ENCODE measurements at regions not wholly inside any gene's neighbourhood (a gene's known extent, or its start where the extent isn't known, plus 50 kb on each side); places are given as distances from the start of the nearest gene placed in this dataset.

GRCh38 chr13:105638426-105638825 lies 897.0 kb downstream of the EFNB2 start:
- no peak for DNase-seq (ENCODE audit: low read depth in 2 of 2)

- no peak for DNase-seq (ENCODE audit: low read depth in 2 of 2)
These were observed 901.4 kb downstream of the EFNB2 start for GRCh38 chr13:105634059-105634458.

DNA sequence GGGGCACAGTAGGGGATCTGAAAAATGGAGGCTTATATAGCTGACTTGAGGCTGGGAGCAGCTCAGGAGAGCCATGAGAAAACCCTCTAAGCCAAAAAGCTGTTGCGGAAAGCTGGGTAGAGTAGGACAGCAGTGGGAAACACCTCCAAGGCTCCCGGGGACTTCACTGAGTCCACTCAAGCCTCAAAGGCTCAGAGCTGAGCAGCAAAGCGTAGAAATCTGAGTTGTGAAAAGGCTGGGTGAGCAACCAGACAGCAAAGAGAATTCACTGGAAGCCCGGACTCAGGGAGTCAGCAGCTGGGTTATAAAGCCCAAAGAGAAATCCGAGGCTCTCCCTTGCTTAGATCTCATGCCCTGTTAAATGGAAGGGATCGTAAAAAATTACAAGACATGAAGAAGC lies 905.0 kb downstream of the EFNB2 start:
- DNase-seq (ENCODE audit: low read depth in 2 of 2) = no peak

- no peak for DNase-seq (ENCODE audit: low read depth in 2 of 2)
These were observed 908.2 kb downstream of the EFNB2 start for GRCh38 chr13:105627270-105627669.

DNA sequence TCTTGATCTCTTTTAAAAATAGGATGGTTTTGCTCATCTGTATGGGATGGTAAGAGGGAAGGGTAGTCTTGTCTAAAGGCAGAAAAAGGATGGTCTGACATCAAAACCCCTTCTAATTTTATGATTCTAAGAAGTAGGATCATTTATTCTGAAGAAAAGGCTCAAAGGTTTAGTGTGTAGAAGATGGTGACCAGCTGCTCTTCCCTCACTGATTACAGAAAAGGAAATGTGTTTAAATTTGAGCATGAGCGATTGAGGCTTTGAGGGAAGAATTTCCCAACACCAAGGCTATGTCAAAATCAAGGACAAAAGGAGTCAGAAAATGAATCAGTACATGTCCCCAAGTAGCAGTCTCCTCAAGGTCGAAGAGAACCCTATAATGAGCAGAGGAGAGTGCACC lies 909.8 kb downstream of the EFNB2 start:
- DNase-seq (ENCODE audit: low read depth in 2 of 2) = no peak

GRCh38 chr13:105616333-105617075 lies 919.0 kb downstream of the EFNB2 start:
- peak in 1 of 2 donors; percentile 5 for DNase-seq (ENCODE audit: low read depth in 2 of 2)

DNA sequence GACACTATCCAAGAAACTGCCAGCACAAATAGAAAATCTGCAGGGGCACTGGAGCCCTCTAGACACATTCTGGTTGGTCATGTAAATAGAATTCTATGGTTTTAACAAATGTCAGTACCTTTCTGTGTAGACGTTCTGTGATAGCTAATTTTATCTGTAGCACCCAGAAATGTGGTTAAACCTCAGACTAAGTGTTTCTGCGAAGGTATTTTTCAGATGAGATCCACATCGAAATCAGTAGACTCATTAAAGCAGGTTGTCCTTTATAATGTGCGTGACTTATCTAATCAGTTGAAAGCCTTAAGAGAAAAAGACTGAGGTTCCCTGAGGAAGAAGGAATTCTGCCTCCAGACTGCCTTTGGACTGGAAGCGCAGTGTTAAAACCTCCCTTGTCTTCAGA lies 922.9 kb downstream of the EFNB2 start:
- DNase-seq (ENCODE audit: low read depth in 2 of 2) = no peak

- DNase-seq (ENCODE audit: low read depth in 2 of 2) = peak in 1 of 2 donors; percentile 33
These were observed 924.0 kb downstream of the EFNB2 start for GRCh38 chr13:105611424-105611823.

- DNase-seq (ENCODE audit: low read depth in 2 of 2) = no peak
These were observed 927.4 kb downstream of the EFNB2 start for GRCh38 chr13:105608104-105608503.

DNA sequence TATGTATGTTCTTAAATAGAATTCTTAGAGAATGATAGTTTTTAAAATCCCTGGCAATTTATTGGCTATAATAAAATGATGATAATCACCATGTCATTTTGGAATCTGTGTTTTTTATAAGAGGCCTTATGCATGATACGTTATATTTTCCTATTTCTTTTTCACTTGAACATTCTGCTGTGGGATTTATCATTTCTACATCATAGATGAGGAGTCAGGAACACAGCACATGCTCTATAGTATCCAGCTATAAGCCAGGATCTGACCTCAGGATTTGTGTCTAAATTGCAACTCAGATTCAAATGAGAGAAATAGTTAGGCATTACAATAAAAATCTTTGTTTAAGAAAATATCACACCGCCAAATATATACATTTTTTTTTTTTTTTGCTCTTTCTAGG lies 928.0 kb downstream of the EFNB2 start:
- no peak for DNase-seq (ENCODE audit: low read depth in 2 of 2)

- DNase-seq (ENCODE audit: low read depth in 2 of 2) = no peak
These were observed 928.4 kb downstream of the EFNB2 start for GRCh38 chr13:105607016-105607415.

- no peak for DNase-seq (ENCODE audit: low read depth in 2 of 2)
These were observed 932.3 kb downstream of the EFNB2 start for GRCh38 chr13:105602956-105603670.

- DNase-seq (ENCODE audit: low read depth in 2 of 2) = no peak
These were observed 935.9 kb downstream of the EFNB2 start for GRCh38 chr13:105599477-105600037.

GRCh38 chr13:105598529-105598928 lies 936.9 kb downstream of the EFNB2 start:
- no peak for DNase-seq (ENCODE audit: low read depth in 2 of 2)

DNA sequence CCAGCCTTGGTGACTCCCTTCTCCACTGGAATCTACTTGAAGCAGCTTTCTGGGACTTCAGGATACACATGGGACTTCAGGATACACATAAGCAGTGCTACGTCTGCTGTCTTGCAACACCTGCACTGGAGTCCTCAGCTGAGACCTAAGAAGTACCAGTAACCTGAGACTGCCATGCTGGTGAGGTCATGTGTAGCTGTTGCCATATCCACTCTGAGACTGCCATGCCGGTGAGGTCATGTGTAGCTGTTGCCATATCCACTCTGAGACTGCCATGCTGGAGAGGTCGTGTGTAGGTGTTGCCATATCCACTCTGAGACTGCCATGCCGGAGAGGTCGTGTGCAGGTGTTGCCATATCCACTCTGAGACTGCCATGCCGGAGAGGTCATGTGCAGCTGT lies 937.9 kb downstream of the EFNB2 start:
- no peak for DNase-seq (ENCODE audit: low read depth in 2 of 2)

DNA sequence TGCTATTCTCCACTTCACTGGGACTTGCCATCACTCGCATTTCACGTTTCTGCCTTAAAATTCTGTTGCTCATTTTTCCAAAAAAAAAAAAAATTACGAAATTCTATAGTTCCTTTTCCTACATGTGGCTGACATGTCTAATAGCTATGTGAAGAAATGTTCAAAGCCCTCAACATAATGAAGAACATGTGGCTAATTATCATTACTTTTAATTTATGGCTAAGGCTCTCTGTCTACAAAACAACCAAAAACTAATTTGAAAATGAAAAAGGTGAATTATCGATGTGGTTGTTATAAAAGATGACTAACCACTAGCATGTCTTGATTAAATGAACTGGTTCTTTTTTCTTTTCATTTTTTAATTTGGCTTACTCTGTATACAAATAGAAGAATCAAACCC lies 940.0 kb downstream of the EFNB2 start:
- no peak for DNase-seq (ENCODE audit: low read depth in 2 of 2)

DNA sequence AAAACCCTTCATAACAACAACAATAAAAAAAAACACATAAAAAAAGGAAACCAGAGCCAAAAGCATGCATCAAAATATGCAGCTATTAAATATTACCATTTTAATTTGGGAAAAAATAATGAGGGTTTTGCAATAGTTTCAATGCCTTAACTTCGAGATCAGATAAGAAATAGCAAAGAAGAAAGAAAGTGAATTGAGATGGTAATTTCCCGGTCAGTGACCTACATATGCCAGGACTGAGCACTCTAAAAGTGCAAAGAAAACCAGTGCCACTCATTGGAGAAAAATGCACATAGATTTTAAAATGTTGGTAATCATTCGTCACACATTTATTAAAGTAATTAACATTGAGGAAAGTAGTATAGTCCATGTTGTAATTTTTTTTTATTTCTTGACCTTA lies 944.2 kb downstream of the EFNB2 start:
- no peak for DNase-seq (ENCODE audit: low read depth in 2 of 2)

DNA sequence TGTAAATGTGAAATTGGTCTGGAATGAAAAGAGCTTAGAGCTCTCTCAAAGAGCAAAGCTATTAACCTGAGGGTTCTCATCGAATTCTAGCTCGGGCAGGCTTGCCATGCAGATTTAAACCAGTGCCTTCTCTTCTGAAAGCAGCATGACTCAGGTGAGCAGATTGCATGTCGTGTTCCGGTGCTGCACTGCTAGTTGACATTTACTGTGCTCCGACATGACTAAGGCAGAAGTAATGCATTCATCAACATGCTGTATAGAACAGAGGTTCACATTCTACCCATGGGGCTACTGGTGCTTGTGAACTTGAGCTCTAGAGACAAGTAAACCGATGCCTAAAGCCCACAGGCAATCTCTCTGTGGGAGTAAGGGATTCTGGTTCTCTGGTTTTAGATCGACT lies 947.7 kb downstream of the EFNB2 start:
- no peak for DNase-seq (ENCODE audit: low read depth in 2 of 2)

GRCh38 chr13:105579821-105580710 lies 955.4 kb downstream of the EFNB2 start:
- DNase-seq (ENCODE audit: low read depth in 2 of 2) = no peak

DNA sequence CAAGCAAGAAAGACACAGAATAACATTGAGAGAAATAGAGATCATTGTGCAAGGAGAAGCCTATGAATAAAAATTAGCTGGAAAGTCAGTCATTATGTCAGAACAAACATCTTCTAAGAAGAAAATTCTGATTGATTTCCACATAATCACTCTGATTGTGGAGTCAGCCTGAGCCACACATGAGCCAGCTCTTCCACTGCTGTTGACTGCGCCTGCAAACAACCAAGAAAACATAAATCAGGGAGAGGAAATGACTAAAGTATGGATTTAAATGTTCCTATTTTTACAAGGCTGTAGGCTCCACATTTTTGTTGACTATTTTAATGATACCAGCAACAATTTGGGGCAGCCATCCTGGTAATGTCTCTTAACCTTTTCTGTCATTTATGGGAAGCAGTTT lies 962.3 kb downstream of the EFNB2 start:
- no peak for DNase-seq (ENCODE audit: low read depth in 2 of 2)

DNA sequence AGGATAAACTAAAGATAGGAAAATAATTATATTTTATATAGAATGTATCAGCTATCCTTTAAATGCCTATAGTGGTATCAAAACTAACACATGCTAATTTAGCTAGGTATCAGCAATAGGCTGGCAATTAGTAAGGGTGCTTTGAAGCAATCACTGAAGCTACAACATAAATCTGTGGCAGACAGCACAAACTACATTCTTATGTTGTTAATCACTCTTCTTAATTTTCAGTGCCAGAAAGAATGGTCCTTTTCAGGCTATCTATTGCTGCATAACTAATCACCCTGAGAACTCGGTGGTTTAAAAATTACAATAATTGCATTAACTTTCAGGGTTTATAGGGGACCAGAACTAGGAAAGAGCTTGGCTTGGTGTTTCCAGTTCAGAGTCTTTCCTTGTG lies 963.1 kb downstream of the EFNB2 start:
- DNase-seq (ENCODE audit: low read depth in 2 of 2) = no peak

- DNase-seq (ENCODE audit: low read depth in 2 of 2) = no peak
These were observed 965.6 kb downstream of the EFNB2 start for GRCh38 chr13:105569816-105570215.
